HEK293T (cell line): ENCODE measurements at regions not wholly inside any gene's neighbourhood (a gene's known extent, or its start where the extent isn't known, plus 50 kb on each side); places are given as distances from the start of the nearest gene placed in this dataset.

Experiments used
- CTCF ChIA-PET: fragments of 350-600 bp; formaldehyde crosslinking; extraction: SDS; loops from one replicate; lab custom pipeline; 2021; ENCODE audit warnings: antibody characterized with exemption, inconsistent platforms; lab: Yijun Ruan, JAX
- POLR2A ChIA-PET: fragments of 350-600 bp; formaldehyde crosslinking; extraction: SDS; loops from one replicate; lab custom pipeline; 2020; ENCODE audit warnings: antibody characterized with exemption, inconsistent platforms; lab: Yijun Ruan, JAX
- DNase-seq: peaks from one replicate; pipeline ENCODE4 v3.0.0; 2012; ENCODE audit warnings: mixed read lengths; ENCODE audit errors: extremely low spot score
- ARNT ChIP-seq: fragments of 450-650 bp; IDR thresholded peaks from 2 replicates; pipeline ENCODE4 v1.6.1; 2017; ENCODE audit warnings: mild to moderate bottlenecking
- BHLHE40 ChIP-seq: fragments of 450-650 bp; IDR thresholded peaks from 2 replicates; pipeline ENCODE4 v1.6.1; 2016; ENCODE audit warnings: mild to moderate bottlenecking, moderate library complexity, borderline replicate concordance
- CTBP1 ChIP-seq: fragments of 450-650 bp; IDR thresholded peaks from 2 replicates; pipeline ENCODE4 v1.6.1; 2016; ENCODE audit warnings: borderline replicate concordance
- ELF4 ChIP-seq: fragments of 450-650 bp; IDR thresholded peaks from 2 replicates; pipeline ENCODE4 v1.6.1; 2017; ENCODE audit warnings: antibody characterized with exemption
- FOXA1 ChIP-seq: fragments of 450-650 bp; IDR thresholded peaks from 2 replicates; pipeline ENCODE4 v1.6.1; 2016; ENCODE audit warnings: mild to moderate bottlenecking
- FOXK2 ChIP-seq: fragments of 450-650 bp; IDR thresholded peaks from 2 replicates; pipeline ENCODE4 v1.6.1; 2016; ENCODE audit warnings: mild to moderate bottlenecking
- FOXM1 ChIP-seq: fragments of 450-650 bp; IDR thresholded peaks from 2 replicates; pipeline ENCODE4 v1.6.1; 2017; ENCODE audit warnings: mild to moderate bottlenecking, borderline replicate concordance
- HDGF ChIP-seq: fragments of 450-650 bp; IDR thresholded peaks from 2 replicates; pipeline ENCODE4 v1.6.1; 2017; ENCODE audit warnings: antibody characterized with exemption, borderline replicate concordance
- L3MBTL2 ChIP-seq: fragments of 450-650 bp; conservative IDR thresholded peaks from 2 replicates; pipeline ENCODE4 v1.6.1; 2016; ENCODE audit warnings: mild to moderate bottlenecking
- LEF1 ChIP-seq: fragments of 450-650 bp; IDR thresholded peaks from 2 replicates; pipeline ENCODE4 v1.6.1; 2017; ENCODE audit warnings: mild to moderate bottlenecking, borderline replicate concordance
- NFRKB ChIP-seq: fragments of 450-650 bp; IDR thresholded peaks from 2 replicates; pipeline ENCODE4 v1.6.1; 2016; ENCODE audit warnings: mild to moderate bottlenecking, moderate library complexity
- SP1 ChIP-seq: fragments of 450-650 bp; IDR thresholded peaks from 2 replicates; pipeline ENCODE4 v1.6.1; 2017
- SUZ12 ChIP-seq: fragments of 450-650 bp; IDR thresholded peaks from 2 replicates; pipeline ENCODE4 v1.6.1; 2016; ENCODE audit warnings: mild to moderate bottlenecking
- TARDBP ChIP-seq: fragments of 450-650 bp; IDR thresholded peaks from 2 replicates; pipeline ENCODE4 v1.6.1; 2016
- ZNF384 ChIP-seq: fragments of 450-650 bp; IDR thresholded peaks from 2 replicates; pipeline ENCODE4 v1.6.1; 2016
- TF ChIP-seq, protein P1 (sequence below): fragments of 450-650 bp; IDR thresholded peaks from 2 replicates; pipeline ENCODE4 v1.6.1; 2016

DNA sequence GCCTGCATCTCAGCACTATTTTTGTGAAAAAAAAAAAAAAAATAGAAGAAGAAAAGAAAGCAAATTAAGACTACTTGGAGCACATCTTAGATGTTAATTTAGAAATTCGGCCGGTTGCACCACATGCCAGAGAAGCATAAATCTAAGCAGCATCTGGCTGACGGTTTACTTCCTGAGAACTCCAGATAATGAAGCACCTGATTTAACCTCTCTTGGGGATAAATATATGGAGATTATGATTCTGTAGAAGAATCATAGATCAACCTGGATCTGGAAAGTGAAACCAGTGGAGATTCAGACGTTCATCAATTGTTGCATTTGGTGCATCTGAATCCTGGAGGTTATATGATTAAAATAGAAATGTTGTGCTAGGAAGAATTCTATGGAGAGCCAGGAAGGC, 102.1 kb upstream of the SH3BP4 start:
- DNase-seq, result no peak
- ChIA-PET POLR2A (no interaction called here), CTCF (no interaction called here)
- TF ChIP-seq ELF4 (no peak), TARDBP (no peak), L3MBTL2 (no peak), CTBP1 (no peak), FOXA1 (no peak), FOXM1 (no peak), HDGF (no peak), FOXK2 (no peak), BHLHE40 (no peak), NFRKB (no peak), SP1 (no peak), ARNT (no peak), LEF1 (no peak), ZNF384 (no peak), SUZ12 (no peak)
- TF ChIP-seq, protein P1, sequence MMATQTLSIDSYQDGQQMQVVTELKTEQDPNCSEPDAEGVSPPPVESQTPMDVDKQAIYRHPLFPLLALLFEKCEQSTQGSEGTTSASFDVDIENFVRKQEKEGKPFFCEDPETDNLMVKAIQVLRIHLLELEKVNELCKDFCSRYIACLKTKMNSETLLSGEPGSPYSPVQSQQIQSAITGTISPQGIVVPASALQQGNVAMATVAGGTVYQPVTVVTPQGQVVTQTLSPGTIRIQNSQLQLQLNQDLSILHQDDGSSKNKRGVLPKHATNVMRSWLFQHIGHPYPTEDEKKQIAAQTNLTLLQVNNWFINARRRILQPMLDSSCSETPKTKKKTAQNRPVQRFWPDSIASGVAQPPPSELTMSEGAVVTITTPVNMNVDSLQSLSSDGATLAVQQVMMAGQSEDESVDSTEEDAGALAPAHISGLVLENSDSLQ, result no peak

DNA sequence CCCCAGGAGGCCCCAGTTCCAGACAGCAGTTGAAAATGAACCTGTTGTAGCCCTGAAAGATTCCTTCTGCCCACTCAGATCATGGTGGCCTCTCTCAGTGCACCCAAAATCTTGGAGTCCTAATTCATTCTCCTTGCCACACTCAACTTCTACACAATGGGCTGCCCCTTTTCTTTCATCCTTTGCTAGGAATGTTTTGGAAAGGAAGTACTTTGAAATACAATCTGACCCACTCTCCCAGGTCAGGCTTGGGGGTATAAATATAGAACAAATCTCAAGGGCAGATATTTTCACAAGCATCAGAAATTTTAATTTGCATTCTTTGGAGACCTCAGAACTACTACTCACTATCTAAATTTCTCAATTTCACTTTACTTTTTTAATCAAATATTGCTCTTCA, 103.2 kb upstream of the SH3BP4 start:
- POLR2A ChIA-PET, result no interaction called here

DNA sequence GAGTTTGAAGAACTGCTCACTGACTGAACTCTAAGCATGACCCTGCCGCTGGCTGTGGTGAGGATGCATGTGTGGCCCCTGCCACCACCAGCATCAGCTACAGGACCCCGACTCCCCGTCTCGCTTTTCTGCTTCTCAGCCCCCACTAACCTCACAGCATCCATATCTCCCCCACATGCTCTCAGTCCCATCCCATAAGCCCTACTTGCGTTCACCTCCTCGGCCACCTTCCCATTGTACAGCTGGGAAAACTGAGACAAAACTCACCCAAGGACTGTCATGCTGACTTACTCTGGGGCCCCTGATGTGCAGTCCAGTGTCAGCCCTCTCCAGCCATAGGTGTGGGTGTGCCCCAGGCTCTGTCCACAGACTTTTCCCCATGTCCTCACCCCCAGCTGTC, 104.2 kb upstream of the SH3BP4 start:
- TF ChIP-seq FOXM1 (no peak), ZNF384 (no peak), SP1 (no peak), L3MBTL2 (no peak), ARNT (no peak), BHLHE40 (no peak), ELF4 (no peak), LEF1 (no peak), FOXA1 (no peak), FOXK2 (no peak)
- DNase-seq, result no peak
- CTCF ChIA-PET, result no interaction called here
- POLR2A ChIA-PET, result no interaction called here

More for the DNA sequence above, 103.2 kb upstream of the SH3BP4 start:
- TF ChIP-seq BHLHE40 (no peak), LEF1 (no peak), ARNT (no peak), FOXM1 (no peak), ELF4 (no peak), ZNF384 (no peak), SUZ12 (no peak), NFRKB (no peak), L3MBTL2 (no peak), FOXK2 (no peak), CTBP1 (no peak), HDGF (no peak), SP1 (no peak), TARDBP (no peak), FOXA1 (no peak)
- TF ChIP-seq, protein P1, result no peak
- DNase-seq, result no peak
- CTCF ChIA-PET, result no interaction called here

DNA sequence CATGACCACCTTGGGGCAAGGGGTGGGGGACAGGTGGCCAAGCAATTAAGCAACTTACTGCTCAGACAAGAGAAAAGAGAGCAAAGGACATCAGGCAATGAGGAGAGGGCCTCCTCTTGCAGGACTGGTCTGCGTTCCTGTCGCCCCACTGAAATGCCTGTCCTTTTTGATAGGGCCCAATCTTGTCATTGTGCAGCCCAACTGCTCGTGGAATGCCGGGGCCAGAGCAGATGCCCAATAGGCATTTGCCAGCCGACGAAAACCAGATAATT, 104.5 kb upstream of the SH3BP4 start:
- DNase-seq, result no peak
- CTCF ChIA-PET, result no interaction called here
- TF ChIP-seq LEF1 (no peak), NFRKB (no peak), TARDBP (no peak), BHLHE40 (no peak), SP1 (no peak), FOXA1 (no peak), FOXK2 (no peak), HDGF (no peak), ELF4 (no peak), ZNF384 (no peak)
- TF ChIP-seq, protein P1, result no peak
- POLR2A ChIA-PET, result no interaction called here

DNA sequence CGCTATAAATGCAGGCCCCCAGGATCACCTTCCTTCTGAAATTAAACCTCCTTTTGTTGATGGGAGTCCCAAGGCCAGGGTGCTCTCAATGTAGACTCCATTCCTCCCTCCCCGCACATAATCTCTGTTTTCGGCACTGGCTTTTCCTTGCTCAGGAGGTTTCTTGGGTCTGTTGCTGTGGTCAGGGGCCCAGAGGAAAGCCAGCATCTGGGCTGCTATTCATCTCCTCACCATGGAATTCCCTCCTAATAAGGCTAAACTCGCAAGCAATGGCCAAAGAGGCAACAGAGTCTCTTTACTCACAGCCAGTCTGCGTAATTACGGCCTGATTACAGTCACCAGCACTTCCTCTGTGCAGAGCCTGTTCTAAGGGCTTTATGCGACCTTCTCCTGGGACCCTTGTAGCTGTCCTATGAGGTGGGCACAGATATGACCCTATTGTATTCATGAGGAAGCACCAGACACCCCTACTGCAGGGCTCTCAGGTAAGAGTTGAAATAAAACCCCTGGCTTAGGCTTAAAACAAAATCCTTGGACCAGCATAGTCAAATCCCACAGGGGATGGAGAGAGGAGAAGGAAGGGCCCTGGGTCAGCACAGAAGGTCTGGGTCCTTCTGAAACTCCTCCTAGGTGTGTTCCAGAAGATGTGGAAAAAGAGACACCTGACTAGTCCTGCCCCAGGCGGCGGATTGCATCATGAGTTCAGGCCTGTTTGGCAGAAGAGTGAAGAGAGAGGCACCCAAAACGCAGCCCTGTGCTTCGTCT, 105.0 kb upstream of the SH3BP4 start:
- DNase-seq, result no peak
- CTCF ChIA-PET, result no interaction called here
- TF ChIP-seq ZNF384 (no peak), ELF4 (no peak), BHLHE40 (no peak), ARNT (no peak), LEF1 (no peak), TARDBP (no peak), FOXM1 (no peak), SUZ12 (no peak), CTBP1 (no peak), SP1 (no peak), L3MBTL2 (no peak)
- TF ChIP-seq, protein P1, result no peak
- POLR2A ChIA-PET, result no interaction called here
